ENCODE measurements at regions not wholly inside any gene's neighbourhood (a gene's known extent, or its start where the extent isn't known, plus 50 kb on each side); places are given as distances from the start of the nearest gene placed in this dataset.

- no peak overlapping the region for H3K4me3 ChIP-seq (ENCODE audit: low read depth, low read length)
- TF ChIP-seq, protein P1, sequence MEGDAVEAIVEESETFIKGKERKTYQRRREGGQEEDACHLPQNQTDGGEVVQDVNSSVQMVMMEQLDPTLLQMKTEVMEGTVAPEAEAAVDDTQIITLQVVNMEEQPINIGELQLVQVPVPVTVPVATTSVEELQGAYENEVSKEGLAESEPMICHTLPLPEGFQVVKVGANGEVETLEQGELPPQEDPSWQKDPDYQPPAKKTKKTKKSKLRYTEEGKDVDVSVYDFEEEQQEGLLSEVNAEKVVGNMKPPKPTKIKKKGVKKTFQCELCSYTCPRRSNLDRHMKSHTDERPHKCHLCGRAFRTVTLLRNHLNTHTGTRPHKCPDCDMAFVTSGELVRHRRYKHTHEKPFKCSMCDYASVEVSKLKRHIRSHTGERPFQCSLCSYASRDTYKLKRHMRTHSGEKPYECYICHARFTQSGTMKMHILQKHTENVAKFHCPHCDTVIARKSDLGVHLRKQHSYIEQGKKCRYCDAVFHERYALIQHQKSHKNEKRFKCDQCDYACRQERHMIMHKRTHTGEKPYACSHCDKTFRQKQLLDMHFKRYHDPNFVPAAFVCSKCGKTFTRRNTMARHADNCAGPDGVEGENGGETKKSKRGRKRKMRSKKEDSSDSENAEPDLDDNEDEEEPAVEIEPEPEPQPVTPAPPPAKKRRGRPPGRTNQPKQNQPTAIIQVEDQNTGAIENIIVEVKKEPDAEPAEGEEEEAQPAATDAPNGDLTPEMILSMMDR (IDR thresholded peaks at IDR 0.05; ENCODE audit: borderline replicate concordance, insufficient read depth, low read depth, low read length): no peak
Measured at GRCh38 chr1:101618900-101619299, 377.8 kb downstream of the OLFM3 start.

GRCh38 chr1:101632548-101633272 lies 364.0 kb downstream of the OLFM3 start:
- H3K4me3 ChIP-seq (ENCODE audit: low read depth, low read length): no peak overlapping the region
- TF ChIP-seq, protein P1 (IDR thresholded peaks at IDR 0.05; ENCODE audit: borderline replicate concordance, insufficient read depth, low read depth, low read length): no peak

DNA sequence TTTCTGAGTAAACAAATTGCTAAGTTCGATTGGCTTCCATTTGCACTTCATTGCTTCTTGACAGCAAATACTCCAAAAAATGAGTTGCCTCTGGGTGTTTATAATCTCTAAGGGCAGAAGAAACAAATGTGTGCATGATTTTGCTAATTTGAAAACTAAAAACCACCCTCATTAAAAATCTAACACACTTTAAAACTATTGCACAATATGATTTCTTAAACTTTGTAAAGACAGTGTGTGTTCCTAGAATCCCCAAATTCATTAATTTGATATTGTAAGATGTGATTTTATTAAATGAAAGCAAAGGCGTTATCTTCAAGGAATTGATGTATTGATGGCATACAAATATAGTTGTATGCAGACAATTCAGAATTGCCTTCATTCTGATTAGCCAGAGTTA lies 350.9 kb downstream of the OLFM3 start:
- TF ChIP-seq, protein P1 (IDR thresholded peaks at IDR 0.05; ENCODE audit: borderline replicate concordance, insufficient read depth, low read depth, low read length): no peak
- no peak overlapping the region for H3K4me3 ChIP-seq (ENCODE audit: low read depth, low read length)

- H3K4me3 ChIP-seq (ENCODE audit: low read depth, low read length): no peak overlapping the region
- TF ChIP-seq, protein P1 (IDR thresholded peaks at IDR 0.05; ENCODE audit: borderline replicate concordance, insufficient read depth, low read depth, low read length): no peak
Measured at GRCh38 chr1:101652484-101652883, 344.2 kb downstream of the OLFM3 start.

GRCh38 chr1:101653482-101653946 lies 343.2 kb downstream of the OLFM3 start:
- no peak overlapping the region for H3K4me3 ChIP-seq (ENCODE audit: low read depth, low read length)
- TF ChIP-seq, protein P1 (IDR thresholded peaks at IDR 0.05; ENCODE audit: borderline replicate concordance, insufficient read depth, low read depth, low read length): peak; percentile 16; the same call in 1 of the 2 replicates

DNA sequence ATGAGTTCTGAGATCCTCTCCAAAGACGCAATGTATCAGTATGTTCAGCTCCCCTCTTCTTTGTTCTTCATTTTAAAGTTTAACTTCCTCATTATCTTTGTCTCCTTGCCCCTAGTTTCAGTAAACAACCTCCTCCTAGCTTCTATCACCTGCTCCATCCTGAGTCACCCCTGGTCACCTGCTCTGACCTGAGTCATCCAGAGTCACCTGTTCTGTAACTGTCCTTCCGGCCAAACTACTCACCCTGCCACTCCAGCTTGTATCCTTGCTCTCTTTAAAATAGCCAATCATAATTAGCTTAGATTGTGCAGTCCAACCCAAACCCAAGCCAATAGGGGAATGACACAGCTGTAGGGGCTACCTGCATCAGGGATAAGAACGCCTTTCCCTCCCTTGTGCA lies 332.0 kb downstream of the OLFM3 start:
- TF ChIP-seq, protein P1 (IDR thresholded peaks at IDR 0.05; ENCODE audit: borderline replicate concordance, insufficient read depth, low read depth, low read length): no peak

DNA sequence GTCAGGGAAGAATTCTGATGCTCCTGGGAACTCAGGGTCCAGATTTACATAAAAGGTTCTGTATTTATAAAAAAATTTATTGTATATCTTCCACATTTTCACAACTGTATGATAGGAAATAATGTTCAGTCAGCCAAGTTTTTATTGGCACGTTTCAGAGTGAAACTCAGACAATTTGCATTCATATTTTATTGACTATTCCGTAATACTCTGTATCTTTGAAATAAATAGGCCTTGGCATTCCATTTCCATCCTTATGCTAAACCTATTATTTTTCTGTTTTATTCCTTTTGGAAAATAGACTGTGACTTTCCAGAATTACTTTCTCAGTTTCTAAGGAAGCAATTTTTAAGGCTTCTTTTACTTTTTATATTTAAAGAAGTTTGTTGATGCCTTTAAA lies 329.0 kb downstream of the OLFM3 start:
- no peak overlapping the region for H3K4me3 ChIP-seq (ENCODE audit: low read depth, low read length)
- TF ChIP-seq, protein P1 (IDR thresholded peaks at IDR 0.05; ENCODE audit: borderline replicate concordance, insufficient read depth, low read depth, low read length): no peak

More for the DNA sequence above, 332.0 kb downstream of the OLFM3 start:
- H3K4me3 ChIP-seq (ENCODE audit: low read depth, low read length): no peak overlapping the region
